IMR-90 (cell line): ENCODE measurements at regions not wholly inside any gene's neighbourhood (a gene's known extent, or its start where the extent isn't known, plus 50 kb on each side); places are given as distances from the start of the nearest gene placed in this dataset.

Source experiments
- ATAC-seq: fragments of 200-7000 bp; cut with Tn5 transposase; 2 replicates; pipeline ENCODE4 v1.9.1; 2020; ENCODE audit warnings: low read depth, mild to moderate bottlenecking, moderate library complexity
- BruUV-seq: library from RNA; stranded (reverse); fragments of 400-500 nt; replicated peaks from 2 replicates; lab custom pipeline; 2021; lab: Mats Ljungman, UMichigan
- CTCF ChIA-PET: fragments of 300-600 bp; formaldehyde crosslinking; extraction: SDS; loops from one replicate; lab custom pipeline; 2021; ENCODE audit warnings: antibody characterized with exemption; lab: Yijun Ruan, JAX
- POLR2A ChIA-PET: fragments of 300-600 bp; sonication (Branson Sonifier 250); formaldehyde crosslinking; loops from one replicate; lab custom pipeline; 2022; ENCODE audit warnings: antibody characterized with exemption; ENCODE audit not compliant: unreplicated experiment; lab: Charles Lee
- DNase-seq: peaks from one replicate; pipeline ENCODE4 v3.0.0; 2013
- H2AFZ ChIP-seq: replicated peaks from 2 replicates; pipeline ENCODE3; 2013; ENCODE audit warnings: low read length, mild to moderate bottlenecking; ENCODE audit not compliant: poor library complexity
- H2AK5ac ChIP-seq: 2 replicates; pipeline ENCODE4 v1.6.1; 2013; ENCODE audit warnings: low read depth, low read length, inconsistent platforms
- H2AK9ac ChIP-seq: replicated peaks from 2 replicates; pipeline ENCODE3; 2013; ENCODE audit warnings: mild to moderate bottlenecking, low read depth, low read length, moderate library complexity; ENCODE audit not compliant: poor library complexity
- H2BK120ac ChIP-seq: 2 replicates; pipeline ENCODE4 v1.6.1; 2013; ENCODE audit warnings: low read depth, low read length, inconsistent platforms
- H2BK15ac ChIP-seq: 3 replicates; pipeline ENCODE4 v1.6.1; 2013; ENCODE audit warnings: low read depth, low read length, inconsistent platforms
- H2BK20ac ChIP-seq: 2 replicates; pipeline ENCODE4 v1.6.1; 2013; ENCODE audit warnings: low read depth, mild to moderate bottlenecking, inconsistent platforms, low read length, moderate library complexity
- H2BK5ac ChIP-seq: 2 replicates; pipeline ENCODE4 v1.6.1; 2013; ENCODE audit warnings: mild to moderate bottlenecking, low read depth, low read length, inconsistent platforms; ENCODE audit not compliant: poor library complexity, severe bottlenecking
- H3K14ac ChIP-seq: replicated peaks from 2 replicates; pipeline ENCODE4 v1.6.1; 2013; ENCODE audit warnings: low read depth, low read length, inconsistent platforms
- H3K18ac ChIP-seq: 2 replicates; pipeline ENCODE4 v1.6.1; 2013; ENCODE audit warnings: low read depth, low read length, control low read depth
- H3K23ac ChIP-seq: 2 replicates; pipeline ENCODE4 v1.6.1; 2013; ENCODE audit warnings: low read depth, low read length, inconsistent platforms
- H3K27ac ChIP-seq: 2 replicates; pipeline ENCODE4 v1.5.1; 2013; ENCODE audit warnings: mild to moderate bottlenecking, control low read depth, low read length; ENCODE audit not compliant: insufficient read depth
- H3K27me3 ChIP-seq: 2 replicates; pipeline ENCODE4 v1.6.1; 2013; ENCODE audit warnings: low read length; ENCODE audit not compliant: control insufficient read depth, insufficient read depth
- H3K36me3 ChIP-seq: 2 replicates; pipeline ENCODE4 v1.6.1; 2013; ENCODE audit warnings: low read length, mixed read lengths; ENCODE audit not compliant: control insufficient read depth, insufficient read depth
- H3K4ac ChIP-seq: 2 replicates; pipeline ENCODE4 v1.6.1; 2013; ENCODE audit warnings: low read depth, low read length, inconsistent platforms
- H3K4me1 ChIP-seq: 2 replicates; pipeline ENCODE4 v1.6.1; 2013; ENCODE audit warnings: low read length, mixed read lengths; ENCODE audit not compliant: control insufficient read depth, insufficient read depth
- H3K4me2 ChIP-seq: 2 replicates; pipeline ENCODE4 v1.6.1; 2013; ENCODE audit warnings: low read depth, mild to moderate bottlenecking, control low read depth, low read length, moderate library complexity
- H3K4me3 ChIP-seq: 2 replicates; pipeline ENCODE4 v1.5.1; 2013; ENCODE audit warnings: low read depth, mild to moderate bottlenecking, control low read depth, low read length, moderate library complexity; ENCODE audit not compliant: insufficient read depth
- H3K56ac ChIP-seq: 2 replicates; pipeline ENCODE4 v1.6.1; 2013; ENCODE audit warnings: low read length, inconsistent platforms; ENCODE audit not compliant: insufficient read depth; ENCODE audit errors: extremely low read depth
- H3K79me1 ChIP-seq, 2 experiments: 2 replicates each; pipeline ENCODE4 v1.6.1; 2013; ENCODE audit warnings: low read length in 2 of 2, inconsistent platforms in 1 of 2, low read depth in 1 of 2
- H3K9ac ChIP-seq: 2 replicates; pipeline ENCODE4 v1.6.1; 2013; ENCODE audit warnings: low read depth, low read length, control low read depth
- H3K9me1 ChIP-seq: 2 replicates; pipeline ENCODE4 v1.6.1; 2013; ENCODE audit warnings: low read length, inconsistent platforms; ENCODE audit not compliant: insufficient read depth
- H3K9me3 ChIP-seq: 2 replicates; pipeline ENCODE4 v1.6.1; 2013; ENCODE audit warnings: low read length; ENCODE audit not compliant: control insufficient read depth, insufficient read depth
- H4K20me1 ChIP-seq: 2 replicates; pipeline ENCODE4 v1.6.1; 2013; ENCODE audit warnings: low read length, inconsistent platforms; ENCODE audit not compliant: insufficient read depth
- H4K5ac ChIP-seq: 2 replicates; pipeline ENCODE4 v1.6.1; 2013; ENCODE audit warnings: mild to moderate bottlenecking, low read depth, low read length, control low read depth
- H4K8ac ChIP-seq, 2 experiments: 2 replicates each; pipeline ENCODE4 v1.6.1; 2013; ENCODE audit warnings: low read depth in 2 of 2, low read length in 2 of 2, control low read depth in 1 of 2, inconsistent platforms in 1 of 2
- H4K91ac ChIP-seq: 2 replicates; pipeline ENCODE4 v1.6.1; 2013; ENCODE audit warnings: low read depth, low read length, inconsistent platforms; ENCODE audit not compliant: insufficient read depth
- BHLHE40 ChIP-seq: fragments of 150-350 bp; IDR thresholded peaks from 2 replicates; pipeline ENCODE4 v1.6.1; 2016; ENCODE audit warnings: mild to moderate bottlenecking, low read depth, low read length
- CEBPB ChIP-seq: IDR thresholded peaks from 2 replicates; pipeline ENCODE4 v1.6.1; 2012; ENCODE audit warnings: low read depth, low read length, improper control_type of control experiment
- CHD1 ChIP-seq: IDR thresholded peaks from 2 replicates; pipeline ENCODE4 v1.6.1; 2012; ENCODE audit warnings: low read depth, low read length, improper control_type of control experiment
- CTCF ChIP-seq: conservative IDR thresholded peaks from 2 replicates; pipeline ENCODE4 v1.5.1; 2012; ENCODE audit warnings: mild to moderate bottlenecking, low read depth, low read length, improper control_type of control experiment
- MAZ ChIP-seq: IDR thresholded peaks from 2 replicates; pipeline ENCODE4 v1.6.1; 2012; ENCODE audit warnings: low read depth, mild to moderate bottlenecking, low read length, improper control_type of control experiment, moderate library complexity, borderline replicate concordance
- MXI1 ChIP-seq: IDR thresholded peaks from 2 replicates; pipeline ENCODE4 v1.6.1; 2012; ENCODE audit warnings: low read depth, mild to moderate bottlenecking, low read length, moderate library complexity, borderline replicate concordance
- NFE2L2 ChIP-seq: fragments of 150-350 bp; IDR thresholded peaks from 2 replicates; pipeline ENCODE4 v1.6.1; 2016; ENCODE audit warnings: low read depth, mild to moderate bottlenecking, low read length
- POLR2A ChIP-seq: IDR thresholded peaks from 2 replicates; pipeline ENCODE4 v1.6.1; 2012; ENCODE audit warnings: mild to moderate bottlenecking, low read depth, low read length
- RAD21 ChIP-seq: IDR thresholded peaks from 2 replicates; pipeline ENCODE4 v1.6.1; 2012; ENCODE audit warnings: low read length, improper control_type of control experiment
- RCOR1 ChIP-seq: IDR thresholded peaks from 2 replicates; pipeline ENCODE4 v1.6.1; 2012; ENCODE audit warnings: mild to moderate bottlenecking, low read length, improper control_type of control experiment; ENCODE audit not compliant: insufficient replicate concordance
- USF2 ChIP-seq: fragments of 150-350 bp; IDR thresholded peaks from 2 replicates; pipeline ENCODE4 v1.6.1; 2017; ENCODE audit warnings: mild to moderate bottlenecking, antibody characterized with exemption, low read length, low read depth
- WGBS, 2 experiments: methylation state at CpG; one replicate each; pipeline versions ENCODE4 v1.1.5 to v1.1.7; 2013; ENCODE audit warnings: missing lambda C conversion rate in 2 of 2; ENCODE audit not compliant: insufficient read length in 1 of 2; ENCODE audit errors: extremely low coverage in 2 of 2; 5-methylcytosine and 5-hydroxymethylcytosine counted together
- dilution Hi-C: fragments of 300-500 bp; cut with HindIII; formaldehyde crosslinking; loops from one replicate; pipeline ENCODE4 v1.14.3; 2018; ENCODE audit warnings: low sequenced_read_pairs; ENCODE audit not compliant: unreplicated experiment
- in situ Hi-C: fragments of 300-500 bp; cut with MboI; formaldehyde crosslinking; loops from 3 replicates; pipeline ENCODE4 v1.14.3; 2019; ENCODE audit warnings: low sequenced_read_pairs, inconsistent platforms, mixed read lengths
- intact Hi-C: fragments of 100-400 bp; cut with micrococcal nuclease; formaldehyde crosslinking; loops from 2 replicates; pipeline ENCODE4 v1.10.0; 2022

- H3K4ac ChIP-seq: no peak overlapping the region
- no peaks in the 10 kb centered on the region for H3K36me3 ChIP-seq
- no peak overlapping the region for H3K27ac ChIP-seq
- no peak overlapping the region for H2AFZ ChIP-seq
- CTCF ChIA-PET: no interaction called here
- no peak overlapping the region for H2BK20ac ChIP-seq
- no peak overlapping the region for H2AK9ac ChIP-seq
- H3K79me1 ChIP-seq: no peaks in the 10 kb centered on the region
- WGBS, 2 experiments: no CpG with 5 or more reads among the region's 5 CpGs
- H3K14ac ChIP-seq: no peak overlapping the region
- no TSS peak for BruUV-seq
- no peak overlapping the region for H2BK120ac ChIP-seq
- DNase-seq: no peak
- no peak for ATAC-seq
- H4K91ac ChIP-seq: no peak overlapping the region
- no peaks in the 10 kb centered on the region for H3K27me3 ChIP-seq
- intact Hi-C loops: no loop called here
- dilution Hi-C loops: no loop called here
- no peak overlapping the region for H3K9ac ChIP-seq
- no peak overlapping the region for H3K56ac ChIP-seq
- no peaks in the 10 kb centered on the region for H3K9me1 ChIP-seq
- H3K4me2 ChIP-seq: no peak overlapping the region
- H4K8ac ChIP-seq: no peak overlapping the region
- TF ChIP-seq RAD21 (no peak), USF2 (no peak), CHD1 (no peak), MXI1 (no peak), POLR2A (no peak), CEBPB (no peak), MAZ (no peak), RCOR1 (no peak), NFE2L2 (no peak), BHLHE40 (no peak), CTCF (no peak)
- POLR2A ChIA-PET: no interaction called here
- no peaks in the 10 kb centered on the region for H4K20me1 ChIP-seq
- H2AK5ac ChIP-seq: no peak overlapping the region
- in situ Hi-C loops: no loop called here
- H2BK5ac ChIP-seq: no peak overlapping the region
- H4K5ac ChIP-seq: no peak overlapping the region
- H3K23ac ChIP-seq: no peak overlapping the region
- no peaks in the 10 kb centered on the region for H3K4me1 ChIP-seq
- no peak overlapping the region for H3K18ac ChIP-seq
- no peaks in the 10 kb centered on the region for H3K9me3 ChIP-seq
- H2BK15ac ChIP-seq: no peak overlapping the region
- H3K4me3 ChIP-seq: no peak overlapping the region
These were observed 654.0 kb upstream of the KCNMB2 start for GRCh38 chr3:177882124-177882648.
